ENCODE measurements at regions not wholly inside any gene's neighbourhood (a gene's known extent, or its start where the extent isn't known, plus 50 kb on each side); places are given as distances from the start of the nearest gene placed in this dataset.
"Not testable (repeated sequence)": the region's sequence is repeated elsewhere in the genome, so short reads cannot be mapped to it uniquely, and the experiment has no call there.

- H3K27ac ChIP-seq = no peak overlapping the region
- TF ChIP-seq ZFX (IDR thresholded peaks at IDR 0.05) = no peak
- TF ChIP-seq, protein P1, sequence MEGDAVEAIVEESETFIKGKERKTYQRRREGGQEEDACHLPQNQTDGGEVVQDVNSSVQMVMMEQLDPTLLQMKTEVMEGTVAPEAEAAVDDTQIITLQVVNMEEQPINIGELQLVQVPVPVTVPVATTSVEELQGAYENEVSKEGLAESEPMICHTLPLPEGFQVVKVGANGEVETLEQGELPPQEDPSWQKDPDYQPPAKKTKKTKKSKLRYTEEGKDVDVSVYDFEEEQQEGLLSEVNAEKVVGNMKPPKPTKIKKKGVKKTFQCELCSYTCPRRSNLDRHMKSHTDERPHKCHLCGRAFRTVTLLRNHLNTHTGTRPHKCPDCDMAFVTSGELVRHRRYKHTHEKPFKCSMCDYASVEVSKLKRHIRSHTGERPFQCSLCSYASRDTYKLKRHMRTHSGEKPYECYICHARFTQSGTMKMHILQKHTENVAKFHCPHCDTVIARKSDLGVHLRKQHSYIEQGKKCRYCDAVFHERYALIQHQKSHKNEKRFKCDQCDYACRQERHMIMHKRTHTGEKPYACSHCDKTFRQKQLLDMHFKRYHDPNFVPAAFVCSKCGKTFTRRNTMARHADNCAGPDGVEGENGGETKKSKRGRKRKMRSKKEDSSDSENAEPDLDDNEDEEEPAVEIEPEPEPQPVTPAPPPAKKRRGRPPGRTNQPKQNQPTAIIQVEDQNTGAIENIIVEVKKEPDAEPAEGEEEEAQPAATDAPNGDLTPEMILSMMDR (conservative IDR thresholded peaks at IDR 0.05) = peak; percentile 16
Measured at GRCh38 chr1:164440232-164440631, 118.8 kb upstream of the PBX1 start.

GRCh38 chr1:164443166-164443565, 115.8 kb upstream of the PBX1 start:
- TF ChIP-seq, protein P1 (conservative IDR thresholded peaks at IDR 0.05) = no peak
- TF ChIP-seq ZFX (IDR thresholded peaks at IDR 0.05) = no peak
- H3K27ac ChIP-seq = no peak overlapping the region

DNA sequence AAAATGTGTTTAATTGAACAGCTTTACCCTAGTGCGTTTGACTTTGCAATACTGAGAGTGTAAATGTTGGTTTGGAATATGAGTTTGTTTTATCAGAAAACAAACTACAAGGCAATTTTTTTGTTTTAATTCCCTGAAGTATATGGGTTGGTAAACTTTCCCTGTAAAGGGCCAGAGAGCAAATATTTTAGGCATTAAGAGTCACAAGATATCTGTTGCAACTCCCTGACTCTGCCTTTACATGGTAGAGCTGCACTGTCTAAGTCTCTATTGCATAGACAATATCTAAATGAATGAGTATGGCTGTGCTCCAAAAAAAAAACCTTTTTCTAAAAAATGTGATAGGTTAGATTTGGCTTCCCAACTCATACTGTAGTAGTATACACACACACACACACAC, 115.1 kb upstream of the PBX1 start:
- TF ChIP-seq ZFX (IDR thresholded peaks at IDR 0.05) = no peak
- TF ChIP-seq, protein P1 (conservative IDR thresholded peaks at IDR 0.05) = no peak
- no peak overlapping the region for H3K27ac ChIP-seq

DNA sequence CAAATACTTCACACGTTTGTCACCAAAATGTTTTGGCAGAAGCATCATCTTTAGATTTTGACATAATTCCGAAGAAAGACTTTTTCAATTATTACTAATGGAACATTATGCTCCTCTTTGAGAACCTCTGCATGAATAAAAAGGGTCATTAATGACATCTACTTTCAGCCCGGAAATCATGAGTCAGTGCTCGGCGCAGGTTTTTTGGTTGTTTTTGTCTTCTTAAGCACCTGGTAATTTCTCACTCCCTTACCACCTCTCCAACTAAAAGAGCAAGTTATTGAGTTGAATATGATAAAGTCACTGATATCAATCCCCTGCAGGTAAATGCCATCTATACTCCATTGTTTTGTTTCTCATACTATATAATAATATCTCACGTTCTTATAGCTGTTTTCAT, 113.0 kb upstream of the PBX1 start:
- TF ChIP-seq, protein P1 (conservative IDR thresholded peaks at IDR 0.05) = no peak
- TF ChIP-seq ZFX (IDR thresholded peaks at IDR 0.05) = no peak
- H3K27ac ChIP-seq = no peak overlapping the region

- TF ChIP-seq, protein P1 (conservative IDR thresholded peaks at IDR 0.05) = no peak
- TF ChIP-seq ZFX (IDR thresholded peaks at IDR 0.05) = no peak
- no peak overlapping the region for H3K27ac ChIP-seq
Measured at GRCh38 chr1:164452549-164452948, 106.4 kb upstream of the PBX1 start.

- TF ChIP-seq, protein P1 (conservative IDR thresholded peaks at IDR 0.05) = no peak
- TF ChIP-seq ZFX (IDR thresholded peaks at IDR 0.05) = no peak
- H3K27ac ChIP-seq = no peak overlapping the region
Measured at GRCh38 chr1:164456272-164456671, 102.7 kb upstream of the PBX1 start.

DNA sequence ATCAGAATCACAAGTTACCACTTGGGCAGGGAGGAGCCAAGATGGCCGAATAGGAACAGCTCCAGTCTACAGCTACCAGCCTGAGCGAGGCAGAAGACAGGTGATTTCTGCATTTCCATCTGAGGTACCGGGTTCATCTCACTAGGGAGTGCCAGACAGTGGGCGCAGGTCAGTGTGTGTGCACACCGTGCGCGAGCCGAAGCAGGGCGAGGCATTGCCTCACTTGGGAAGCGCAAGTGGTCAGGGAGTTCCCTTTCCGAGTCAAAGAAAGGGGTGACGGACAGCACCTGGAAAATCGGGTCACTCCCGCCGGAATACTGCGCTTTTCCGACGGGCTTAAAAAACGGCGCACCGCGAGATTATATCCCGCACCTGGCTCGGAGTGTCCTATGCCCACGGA, 99.8 kb upstream of the PBX1 start:
- H3K27ac ChIP-seq = not testable (repeated sequence)

DNA sequence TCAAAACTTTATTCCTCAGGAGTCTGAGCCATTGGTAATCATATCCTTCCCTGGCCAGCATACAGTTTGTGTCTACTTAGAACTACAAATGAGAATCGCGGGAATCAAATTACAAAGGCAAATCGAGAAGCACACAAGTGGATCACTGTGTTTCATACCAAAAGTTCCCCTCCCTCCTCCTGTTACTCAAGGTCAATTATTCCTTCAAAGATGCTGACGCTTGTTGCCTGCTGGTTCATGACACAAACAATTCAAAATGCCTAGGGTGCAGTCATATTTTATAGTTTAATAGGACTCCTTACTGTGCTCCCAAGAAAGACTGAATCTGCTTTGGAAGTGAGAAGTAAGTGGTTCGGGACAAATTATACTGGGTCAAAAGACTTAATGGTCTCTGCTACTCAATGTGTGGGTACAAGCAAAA, 93.0 kb upstream of the PBX1 start:
- H3K27ac ChIP-seq = no peak overlapping the region
- TF ChIP-seq ZFX (IDR thresholded peaks at IDR 0.05) = no peak
- TF ChIP-seq, protein P1 (conservative IDR thresholded peaks at IDR 0.05) = no peak
